Choroid plexus epithelial cell (primary cell): ENCODE measurements at regions not wholly inside any gene's neighbourhood (a gene's known extent, or its start where the extent isn't known, plus 50 kb on each side); places are given as distances from the start of the nearest gene placed in this dataset.

Experiments
- DNase-seq: peaks from one replicate; pipeline ENCODE4 v3.0.0-alpha.2; 2010; ENCODE audit warnings: low read depth
- H3K4me3 ChIP-seq: 2 replicates; pipeline ENCODE4 v1.5.1; 2011; ENCODE audit warnings: low read depth, mild to moderate bottlenecking, control low read depth, low read length, moderate library complexity
- CTCF ChIP-seq: conservative IDR thresholded peaks from 2 replicates; pipeline ENCODE4 v1.5.1; 2011; ENCODE audit warnings: low read depth, mild to moderate bottlenecking, control low read depth, inconsistent platforms, low read length, moderate library complexity

- TF ChIP-seq CTCF = no peak
- no peak overlapping the region for H3K4me3 ChIP-seq
- no peak for DNase-seq
These were observed 167.6 kb downstream of the SEC16B start for GRCh38 chr1:177802304-177802703.

- no peak for DNase-seq
- TF ChIP-seq CTCF = no peak
- H3K4me3 ChIP-seq = no peak overlapping the region
These were observed 168.1 kb downstream of the SEC16B start for GRCh38 chr1:177801790-177802189.

GRCh38 chr1:177800400-177801088 is 169.3 kb downstream of the SEC16B start:
- peak; percentile 4 for DNase-seq
- H3K4me3 ChIP-seq = no peak overlapping the region
- TF ChIP-seq CTCF = no peak

GRCh38 chr1:177799746-177800145 is 170.1 kb downstream of the SEC16B start:
- DNase-seq = no peak
- H3K4me3 ChIP-seq = no peak overlapping the region
- no peak for TF ChIP-seq CTCF

- DNase-seq = no peak
- no peak overlapping the region for H3K4me3 ChIP-seq
- TF ChIP-seq CTCF = no peak
These were observed 171.2 kb downstream of the SEC16B start for GRCh38 chr1:177798614-177799013.

GRCh38 chr1:177796561-177796960 is 173.3 kb downstream of the SEC16B start:
- H3K4me3 ChIP-seq = no peak overlapping the region
- no peak for TF ChIP-seq CTCF
- no peak for DNase-seq

- H3K4me3 ChIP-seq = no peak overlapping the region
- no peak for DNase-seq
- TF ChIP-seq CTCF = no peak
These were observed 175.4 kb downstream of the SEC16B start for GRCh38 chr1:177794376-177794991.
